GM20000 (cell line): ENCODE measurements at regions not wholly inside any gene's neighbourhood (a gene's known extent, or its start where the extent isn't known, plus 50 kb on each side); places are given as distances from the start of the nearest gene placed in this dataset.

Experiments
- DNase-seq: peaks from one replicate; pipeline ENCODE4 v3.0.0; 2012; ENCODE audit warnings: low spot score
- CTCF ChIP-seq: IDR thresholded peaks from 2 replicates; pipeline ENCODE4 v1.5.1; 2012; ENCODE audit warnings: mild to moderate bottlenecking, control low read depth; ENCODE audit errors: extremely low read depth, missing control alignments

GRCh38 chr3:130242850-130243569 is 102.5 kb upstream of the COL6A5 start:
- no peak for TF ChIP-seq CTCF
- no peak for DNase-seq

GRCh38 chr3:130243808-130244207 is 101.7 kb upstream of the COL6A5 start:
- TF ChIP-seq CTCF, result no peak
- no peak for DNase-seq

GRCh38 chr3:130250982-130251381 is 94.5 kb upstream of the COL6A5 start:
- DNase-seq, result no peak
- no peak for TF ChIP-seq CTCF

- no peak for TF ChIP-seq CTCF
- DNase-seq, result no peak
Measured at GRCh38 chr3:130255442-130255841, 90.0 kb upstream of the COL6A5 start.

- DNase-seq, result no peak
- TF ChIP-seq CTCF, result no peak
Measured at GRCh38 chr3:130256821-130257340, 88.6 kb upstream of the COL6A5 start.

GRCh38 chr3:130258532-130258952 is 86.9 kb upstream of the COL6A5 start:
- no peak for DNase-seq
- no peak for TF ChIP-seq CTCF

GRCh38 chr3:130259166-130259874 is 86.2 kb upstream of the COL6A5 start:
- TF ChIP-seq CTCF, result no peak
- no peak for DNase-seq
